Right lobe of liver (tissue), 6 donors: ENCODE measurements at regions not wholly inside any gene's neighbourhood (a gene's known extent, or its start where the extent isn't known, plus 50 kb on each side); places are given as distances from the start of the nearest gene placed in this dataset.
A peak's percentile ranks its signal among the peaks of the same experiment; 100 is the strongest.

Source experiments
- ATAC-seq, 4 donors: fragments of 200-7000 bp; cut with Tn5 transposase; one replicate each; pipeline ENCODE4 v1.9.1; 2020; ENCODE audit warnings: mild to moderate bottlenecking in 4 of 4, moderate library complexity in 4 of 4
- DNase-seq, 3 donors: peaks; one replicate each; pipeline ENCODE4 v3.0.0-alpha.2; 2020
- H3K27ac ChIP-seq, 3 donors: fragments of 200-600 bp; one replicate each; pipeline ENCODE4 v1.8.0; 2022
- H3K27me3 ChIP-seq, 2 donors: fragments of 200-600 bp; one replicate each; pipeline ENCODE4 v1.8.0; 2022
- H3K36me3 ChIP-seq, 4 donors: fragments of 200-600 bp; sonication (generic) in 1 of 4; one replicate each; pipeline versions ENCODE4 v1.5.1 to v1.8.0; 2017 to 2022; ENCODE audit warnings: control low read depth in 1 of 4
- H3K4me1 ChIP-seq, 4 donors: fragments of 200-600 bp; sonication (generic) in 1 of 4; one replicate each; pipeline versions ENCODE4 v1.5.1 to v1.8.0; 2017 to 2022; ENCODE audit warnings: control low read depth in 1 of 4
- H3K4me3 ChIP-seq, 3 donors: fragments of 200-600 bp; one replicate each; pipeline ENCODE4 v1.8.0; 2022
- H3K9me3 ChIP-seq, 4 donors: fragments of 200-600 bp; sonication (generic) in 1 of 4; one replicate each; pipeline versions ENCODE4 v1.5.1 to v1.8.0; 2017 to 2022; ENCODE audit warnings: control low read depth in 1 of 4
- POLR2A ChIP-seq: fragments of 450-650 bp; IDR thresholded peaks from one replicate; pipeline ENCODE4 v1.6.1; 2017; ENCODE audit warnings: antibody characterized with exemption, mild to moderate bottlenecking
- WGBS: methylation state at CpG from one replicate; pipeline ENCODE4 v1.1.6; 2018; ENCODE audit warnings: low coverage, low lambda C conversion rate; ENCODE audit not compliant: insufficient coverage; ENCODE audit errors: missing lambda C conversion rate; 5-methylcytosine and 5-hydroxymethylcytosine counted together
- intact Hi-C, 2 donors: fragments of 100-400 bp; cut with DNase I; formaldehyde crosslinking; loops; one replicate each; pipeline versions ENCODE4 v1.11.2 to v1.14.1; 2022
- TF ChIP-seq, protein P1 (sequence below), 4 donors: fragments of 200-600 bp in 3 of 4; fragments of 450-650 bp in 1 of 4; IDR thresholded peaks; one replicate each; pipeline versions ENCODE4 v1.5.1 to v1.8.0; 2016 to 2022; ENCODE audit warnings: antibody characterized with exemption in 4 of 4, mild to moderate bottlenecking in 2 of 4
- donor health status: DM: no; HTN: yes; CAD: no.
- donor health status: DM: no; HTN: no; CAD: no.
- donor health status: DM: no; HTN: no; CAD: no.
- donor health status: DM: no; HTN: yes; CAD: no.
- donor health status: DM: no; HTN: yes; CAD: no.

DNA sequence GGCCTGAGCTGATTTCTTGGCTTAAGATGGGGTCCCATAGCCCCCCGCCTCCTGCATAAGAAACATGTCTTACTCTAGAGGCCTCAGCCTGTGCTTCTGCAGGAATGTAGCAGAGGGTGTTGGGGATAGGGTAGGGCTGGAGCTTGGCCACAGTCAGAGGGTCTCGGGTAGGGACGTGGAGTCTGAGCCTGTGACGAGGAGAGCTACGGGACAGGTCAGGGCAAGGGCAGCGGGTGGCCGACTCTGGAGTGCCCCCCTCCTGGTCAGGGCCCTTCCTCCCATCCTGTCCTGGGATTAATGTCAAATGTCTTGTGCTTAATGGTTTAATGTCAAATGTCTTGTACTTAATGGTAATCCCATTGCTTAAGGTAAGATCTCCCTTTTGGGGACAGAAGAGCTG, 130.4 kb downstream of the GLI2 start:
- Histone ChIP-seq H3K4me3 (no peak overlapping the region), H3K27me3 (no peaks in the 10 kb centered on the region), H3K9me3 (no peaks in the 10 kb centered on the region), H3K27ac (no peak overlapping the region), H3K36me3 (no peaks in the 10 kb centered on the region), H3K4me1 (peaks cover 0 to 6% (median 0%) of the 10 kb centered on the region in 4 donors)
- intact Hi-C loops: no loop called here
- DNase-seq (peak in 2 of 3 donors; percentile 2 to 39), ATAC-seq (no peak)
- 57% methylated on average over 3 of the region's 7 CpGs for WGBS
- TF ChIP-seq, protein P1, sequence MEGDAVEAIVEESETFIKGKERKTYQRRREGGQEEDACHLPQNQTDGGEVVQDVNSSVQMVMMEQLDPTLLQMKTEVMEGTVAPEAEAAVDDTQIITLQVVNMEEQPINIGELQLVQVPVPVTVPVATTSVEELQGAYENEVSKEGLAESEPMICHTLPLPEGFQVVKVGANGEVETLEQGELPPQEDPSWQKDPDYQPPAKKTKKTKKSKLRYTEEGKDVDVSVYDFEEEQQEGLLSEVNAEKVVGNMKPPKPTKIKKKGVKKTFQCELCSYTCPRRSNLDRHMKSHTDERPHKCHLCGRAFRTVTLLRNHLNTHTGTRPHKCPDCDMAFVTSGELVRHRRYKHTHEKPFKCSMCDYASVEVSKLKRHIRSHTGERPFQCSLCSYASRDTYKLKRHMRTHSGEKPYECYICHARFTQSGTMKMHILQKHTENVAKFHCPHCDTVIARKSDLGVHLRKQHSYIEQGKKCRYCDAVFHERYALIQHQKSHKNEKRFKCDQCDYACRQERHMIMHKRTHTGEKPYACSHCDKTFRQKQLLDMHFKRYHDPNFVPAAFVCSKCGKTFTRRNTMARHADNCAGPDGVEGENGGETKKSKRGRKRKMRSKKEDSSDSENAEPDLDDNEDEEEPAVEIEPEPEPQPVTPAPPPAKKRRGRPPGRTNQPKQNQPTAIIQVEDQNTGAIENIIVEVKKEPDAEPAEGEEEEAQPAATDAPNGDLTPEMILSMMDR (IDR thresholded peaks at IDR 0.05): no peak
- no peak for TF ChIP-seq POLR2A

- TF ChIP-seq, protein P1 (IDR thresholded peaks at IDR 0.05): no peak
- TF ChIP-seq POLR2A: no peak
- 81% methylated on average over 7 of the region's 14 CpGs for WGBS
- no peaks in the 10 kb centered on the region for H3K36me3 ChIP-seq
- H3K27ac ChIP-seq: no peak overlapping the region
- H3K9me3 ChIP-seq: no peaks in the 10 kb centered on the region
- peak in 1 of 3 donors; percentile 15 for DNase-seq
- peaks cover 0 to 6% (median 0%) of the 10 kb centered on the region in 4 donors for H3K4me1 ChIP-seq
- no peaks in the 10 kb centered on the region for H3K27me3 ChIP-seq
- intact Hi-C loops: no loop called here
- no peak overlapping the region for H3K4me3 ChIP-seq
- ATAC-seq: no peak
These were observed 130.9 kb downstream of the GLI2 start for GRCh38 chr2:120866483-120867140.

DNA sequence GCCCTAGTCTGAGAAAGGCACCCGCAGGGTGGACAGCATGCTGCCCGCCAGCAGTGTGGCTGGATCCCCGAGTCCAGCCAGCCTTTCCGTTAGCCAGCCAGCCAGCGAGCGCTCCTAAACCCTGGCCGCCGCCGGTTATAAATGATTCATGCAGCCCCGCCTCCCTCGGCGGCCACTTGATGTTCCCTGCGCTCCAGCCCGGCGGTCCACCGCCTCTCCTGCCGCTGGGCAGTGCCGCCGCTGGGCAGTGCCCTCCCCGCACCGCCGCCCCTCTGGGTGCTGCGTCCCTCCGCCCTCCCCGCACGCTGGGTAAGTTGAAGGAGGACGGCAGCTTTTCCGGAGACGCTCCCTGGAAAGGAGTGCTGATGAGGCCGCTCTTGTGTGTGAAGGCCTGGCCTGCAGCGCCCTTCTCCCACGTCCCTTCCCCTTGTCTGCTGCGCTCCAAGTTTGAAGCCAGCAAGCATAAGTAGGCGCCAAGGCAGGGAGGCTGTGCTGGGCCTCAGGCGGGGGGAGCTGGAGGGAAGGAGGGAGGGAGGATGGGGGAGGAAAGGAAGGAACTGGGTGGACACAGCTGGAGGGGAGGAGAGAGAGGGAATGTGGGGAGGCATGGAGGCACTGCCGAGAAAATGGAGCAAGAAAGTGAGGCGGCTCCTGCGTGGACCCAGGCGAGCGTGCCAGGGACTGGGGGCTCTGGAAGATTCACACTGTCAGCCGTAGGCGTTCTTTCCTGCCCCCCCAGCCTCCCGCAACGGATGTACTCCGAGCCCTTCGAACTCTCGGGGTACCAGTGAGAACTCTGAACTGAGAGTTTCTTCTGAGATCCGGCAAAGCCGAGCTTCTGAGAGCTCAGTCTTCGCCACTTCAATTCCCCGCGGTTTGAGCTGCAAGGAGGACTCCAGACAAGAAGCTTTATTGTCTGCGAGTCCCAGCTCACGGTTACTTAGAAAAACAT, 131.9 kb downstream of the GLI2 start:
- Histone ChIP-seq H3K27ac (no peak overlapping the region), H3K27me3 (no peaks in the 10 kb centered on the region), H3K4me3 (peak overlapping the region in 1 of 3 donors; percentile 16), H3K4me1 (peaks cover 0 to 6% (median 0%) of the 10 kb centered on the region in 4 donors), H3K36me3 (no peaks in the 10 kb centered on the region), H3K9me3 (no peaks in the 10 kb centered on the region)
- intact Hi-C loops: no loop called here
- ATAC-seq: peak; percentile 38 to 78 (median 56)
- TF ChIP-seq, protein P1 (IDR thresholded peaks at IDR 0.05): no peak
- no peak for TF ChIP-seq POLR2A
- 20% methylated on average over 12 of the region's 54 CpGs for WGBS
- peak in 2 of 3 donors; percentile 45 to 54 for DNase-seq

DNA sequence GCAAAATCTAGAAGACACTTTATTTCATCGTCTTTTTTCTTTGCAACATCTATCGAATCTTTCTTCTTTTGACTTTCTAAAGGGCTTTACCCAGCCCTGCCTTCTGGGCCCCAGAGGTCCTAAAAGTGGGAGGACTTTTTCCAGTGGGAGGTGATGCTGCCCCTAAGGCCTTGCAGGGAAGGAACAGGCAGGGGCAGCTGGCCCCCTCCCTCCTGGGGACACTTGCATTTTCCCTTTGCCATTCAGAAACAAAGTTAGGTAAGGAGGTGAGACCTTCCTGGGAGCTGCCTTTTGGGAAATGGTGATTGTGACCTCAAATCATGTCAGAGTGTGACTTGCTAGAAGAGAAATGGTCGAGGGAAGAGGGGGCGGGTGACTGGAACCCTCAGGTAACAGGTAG, 132.7 kb downstream of the GLI2 start:
- no peak for TF ChIP-seq POLR2A
- TF ChIP-seq, protein P1 (IDR thresholded peaks at IDR 0.05): no peak
- H3K36me3 ChIP-seq: no peaks in the 10 kb centered on the region
- 59% methylated on average over 4 of the region's 4 CpGs for WGBS
- H3K27ac ChIP-seq: no peak overlapping the region
- DNase-seq: no peak
- peaks cover 0 to 6% (median 0%) of the 10 kb centered on the region in 4 donors for H3K4me1 ChIP-seq
- intact Hi-C loops: no loop called here
- H3K9me3 ChIP-seq: no peaks in the 10 kb centered on the region
- no peak overlapping the region for H3K4me3 ChIP-seq
- no peak for ATAC-seq
- H3K27me3 ChIP-seq: no peaks in the 10 kb centered on the region
